HUDEP-2 (cell line): ENCODE measurements at regions not wholly inside any gene's neighbourhood (a gene's known extent, or its start where the extent isn't known, plus 50 kb on each side); places are given as distances from the start of the nearest gene placed in this dataset.
"Not testable (repeated sequence)": the region's sequence is repeated elsewhere in the genome, so short reads cannot be mapped to it uniquely, and the experiment has no call there.

Experiments used
- DNase-seq, 76 experiments: peaks; one replicate each; lab custom pipeline; 2025; ENCODE audit not compliant: unreplicated experiment in 76 of 76; lab: John Stamatoyannopoulos, UW

DNA sequence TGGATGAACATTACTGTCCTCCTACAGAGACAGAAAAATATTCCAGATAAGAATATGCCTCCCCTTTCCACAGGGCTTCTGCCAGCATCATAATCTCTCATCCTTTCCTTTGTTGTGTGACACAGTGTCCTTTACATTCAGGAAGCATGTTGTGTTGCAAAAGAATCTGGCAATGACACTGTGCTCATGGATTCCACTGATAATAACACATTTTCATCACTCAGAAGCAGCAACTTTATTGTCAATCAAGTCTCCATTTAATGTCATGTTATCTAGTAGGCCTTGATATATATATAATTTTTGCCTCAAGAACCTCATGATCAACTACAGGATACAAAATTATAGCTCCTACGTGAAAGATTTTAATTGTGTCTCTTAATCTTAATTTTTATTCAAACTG lies 833.9 kb downstream of the FSTL5 start:
- no peak for DNase-seq

GRCh38 chr4:161321706-161322105 lies 842.1 kb downstream of the FSTL5 start:
- DNase-seq, result no peak

- peak in 22 of 76 experiments; percentile 0 to 46 (median 6) for DNase-seq
These were observed 843.4 kb downstream of the FSTL5 start for GRCh38 chr4:161320377-161320776.

DNA sequence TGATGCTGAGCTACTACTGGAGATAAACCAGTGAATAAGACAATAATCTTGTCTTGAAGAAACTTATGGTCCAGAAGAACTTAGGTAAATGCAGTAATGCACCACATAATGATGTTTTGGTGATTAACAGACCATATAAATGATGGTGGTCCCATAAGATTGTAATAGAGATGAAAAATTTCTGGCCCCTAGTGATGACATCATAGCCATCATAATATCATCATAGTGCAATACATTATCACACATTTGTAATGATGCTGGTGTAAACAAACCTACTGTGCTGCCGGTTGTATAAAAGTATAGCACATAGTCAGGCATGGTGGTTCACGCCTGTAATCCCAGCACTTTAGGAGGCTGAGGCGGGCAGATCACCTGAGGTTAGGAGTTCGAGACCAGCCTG lies 846.8 kb downstream of the FSTL5 start:
- no peak for DNase-seq

GRCh38 chr4:161314371-161314770 lies 849.4 kb downstream of the FSTL5 start:
- no peak for DNase-seq

DNA sequence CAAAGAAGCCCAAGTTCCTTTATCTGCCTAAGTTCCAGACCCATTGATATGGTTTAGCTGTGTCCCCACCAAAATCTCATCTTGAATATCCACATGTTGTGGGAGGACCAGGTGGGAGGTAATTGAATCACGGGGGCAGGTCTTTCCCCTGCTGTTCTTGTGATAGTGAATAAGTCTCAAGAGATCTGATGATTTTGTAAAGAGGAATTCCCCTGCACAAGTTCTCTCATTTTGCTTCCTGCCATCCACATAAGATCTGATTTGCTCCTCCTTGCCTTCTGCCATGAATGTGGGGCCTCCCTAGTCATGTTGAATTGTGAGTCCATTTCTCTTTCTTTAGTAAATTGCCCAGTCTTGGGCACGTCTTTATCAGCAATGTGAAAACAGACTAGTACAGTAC lies 860.2 kb downstream of the FSTL5 start:
- DNase-seq, result no peak

DNA sequence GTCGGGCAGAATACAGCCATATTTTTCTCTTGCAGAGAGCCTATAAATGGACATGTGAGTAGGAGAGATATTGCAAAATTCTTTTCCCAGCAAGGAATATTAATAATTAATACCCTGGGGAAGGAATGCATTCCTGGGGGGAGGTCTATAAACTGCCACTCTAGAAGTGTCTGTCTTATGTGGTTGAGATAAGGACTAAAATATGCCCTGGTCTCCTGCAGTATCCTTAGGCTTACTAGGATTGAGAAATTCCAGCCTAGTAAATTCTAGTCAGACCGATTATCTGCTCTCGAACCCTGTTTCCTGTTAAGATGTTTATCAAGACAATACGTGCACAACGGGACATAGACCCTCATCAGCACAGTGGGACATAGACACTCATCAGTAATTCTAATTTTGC lies 872.6 kb downstream of the FSTL5 start:
- no peak for DNase-seq

GRCh38 chr4:161287678-161288352 lies 876.0 kb downstream of the FSTL5 start:
- no peak for DNase-seq

GRCh38 chr4:161285461-161285860 lies 878.3 kb downstream of the FSTL5 start:
- DNase-seq, result no peak

DNA sequence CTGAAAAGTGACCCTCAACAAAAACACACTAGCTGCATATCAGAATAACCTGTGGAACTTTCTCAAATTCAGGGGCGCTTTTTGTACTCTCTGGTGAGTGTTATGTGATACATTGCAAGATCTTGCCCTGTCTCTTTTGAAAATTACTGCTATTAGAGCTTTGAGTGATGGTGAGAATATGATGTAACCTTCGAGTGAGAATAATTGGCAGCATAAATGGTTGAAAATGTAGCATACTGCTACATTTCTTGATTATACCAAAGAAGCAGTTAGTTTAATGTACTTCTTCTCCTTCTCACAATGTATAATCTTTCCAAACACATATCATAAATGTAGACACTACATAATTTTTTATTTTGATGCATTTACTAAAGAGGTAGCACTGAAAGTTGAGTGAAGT lies 882.9 kb downstream of the FSTL5 start:
- no peak for DNase-seq

GRCh38 chr4:161279095-161279494 lies 884.7 kb downstream of the FSTL5 start:
- DNase-seq, result no peak

GRCh38 chr4:161277150-161277787 lies 886.5 kb downstream of the FSTL5 start:
- not testable (repeated sequence) for DNase-seq

- DNase-seq, result no peak
These were observed 890.2 kb downstream of the FSTL5 start for GRCh38 chr4:161273607-161274006.

- DNase-seq, result no peak
These were observed 903.0 kb downstream of the FSTL5 start for GRCh38 chr4:161260819-161261218.

DNA sequence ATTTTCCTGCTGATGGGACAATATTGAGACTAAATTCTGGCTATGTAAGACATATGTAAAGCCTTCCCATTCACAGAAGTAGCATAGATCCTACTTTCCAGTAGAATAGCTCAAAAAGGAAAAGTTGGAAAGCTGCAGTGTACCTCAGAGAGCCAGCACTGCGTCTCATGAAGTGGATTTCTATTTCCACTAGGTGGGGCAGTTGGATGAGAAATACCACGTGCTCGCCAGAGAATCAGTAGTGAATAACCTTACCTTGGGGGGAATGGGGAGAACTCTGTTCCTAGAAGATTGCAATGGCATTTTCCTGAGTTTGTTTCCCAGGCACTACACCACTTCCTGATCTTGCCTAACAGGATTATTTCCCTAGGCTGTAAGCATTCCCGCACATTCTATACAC lies 907.1 kb downstream of the FSTL5 start:
- DNase-seq, result peak in 19 of 76 experiments; percentile 1 to 55 (median 15)

DNA sequence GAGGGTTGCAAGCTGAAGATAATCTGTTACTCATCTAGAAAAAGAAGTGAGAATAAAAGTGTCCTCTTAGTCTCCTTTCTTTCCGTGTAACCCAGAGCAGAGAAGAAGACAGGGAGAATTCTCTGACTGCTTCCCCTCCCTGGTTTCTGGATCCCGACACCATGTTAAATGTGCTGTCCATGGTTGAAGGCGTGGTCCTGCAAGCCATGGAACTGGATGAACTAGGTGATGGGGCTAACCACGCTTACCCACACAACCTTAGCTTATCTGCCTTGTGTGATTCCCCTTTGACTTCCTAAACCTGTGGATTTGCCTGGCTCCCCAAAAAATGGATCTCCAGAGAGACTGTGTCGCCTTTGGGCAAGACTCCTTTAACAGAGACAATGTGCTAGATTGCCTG lies 907.6 kb downstream of the FSTL5 start:
- no peak for DNase-seq

- peak in 2 of 76 experiments; percentile 13 to 20 for DNase-seq
These were observed 909.4 kb downstream of the FSTL5 start for GRCh38 chr4:161254375-161254774.

GRCh38 chr4:161252520-161253141 lies 911.2 kb downstream of the FSTL5 start:
- peak in 26 of 76 experiments; percentile 0 to 62 (median 20) for DNase-seq

DNA sequence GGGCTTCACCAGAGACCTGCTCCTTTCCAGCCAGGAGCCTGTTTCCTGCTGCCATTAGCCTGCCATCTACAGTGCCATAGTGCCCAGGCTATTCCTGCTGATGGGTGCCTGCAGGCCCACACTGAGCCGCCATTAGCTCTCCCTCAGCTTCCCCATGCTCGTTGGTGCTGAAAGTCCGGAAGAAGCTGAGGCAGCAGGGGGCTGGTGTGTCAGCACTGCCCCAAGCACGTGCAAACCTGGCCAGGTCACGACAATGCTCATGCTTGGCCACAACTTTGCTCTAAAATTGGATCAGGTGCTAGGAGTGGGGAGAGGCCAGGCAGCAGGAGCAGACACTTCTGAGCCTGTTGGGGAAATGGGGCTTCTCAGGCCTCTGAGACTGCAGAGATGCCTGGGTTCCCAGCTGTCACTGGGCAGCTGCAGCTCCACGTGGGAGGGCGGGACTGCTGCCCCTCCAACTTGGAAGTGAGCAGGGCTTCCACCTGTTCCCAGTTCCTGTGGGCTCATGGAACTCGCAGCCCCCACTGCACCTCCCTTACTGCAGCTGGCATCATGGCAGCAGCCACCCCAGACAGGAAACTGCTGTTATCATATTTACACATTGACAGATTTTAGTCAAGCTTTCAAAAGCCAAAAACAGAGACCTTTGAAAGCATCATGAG lies 913.9 kb downstream of the FSTL5 start:
- DNase-seq, result no peak

- DNase-seq, result no peak
These were observed 914.9 kb downstream of the FSTL5 start for GRCh38 chr4:161248880-161249279.

- no peak for DNase-seq
These were observed 916.0 kb downstream of the FSTL5 start for GRCh38 chr4:161247831-161248230.
